ENCODE measurements at regions not wholly inside any gene's neighbourhood (a gene's known extent, or its start where the extent isn't known, plus 50 kb on each side); places are given as distances from the start of the nearest gene placed in this dataset.

DNA sequence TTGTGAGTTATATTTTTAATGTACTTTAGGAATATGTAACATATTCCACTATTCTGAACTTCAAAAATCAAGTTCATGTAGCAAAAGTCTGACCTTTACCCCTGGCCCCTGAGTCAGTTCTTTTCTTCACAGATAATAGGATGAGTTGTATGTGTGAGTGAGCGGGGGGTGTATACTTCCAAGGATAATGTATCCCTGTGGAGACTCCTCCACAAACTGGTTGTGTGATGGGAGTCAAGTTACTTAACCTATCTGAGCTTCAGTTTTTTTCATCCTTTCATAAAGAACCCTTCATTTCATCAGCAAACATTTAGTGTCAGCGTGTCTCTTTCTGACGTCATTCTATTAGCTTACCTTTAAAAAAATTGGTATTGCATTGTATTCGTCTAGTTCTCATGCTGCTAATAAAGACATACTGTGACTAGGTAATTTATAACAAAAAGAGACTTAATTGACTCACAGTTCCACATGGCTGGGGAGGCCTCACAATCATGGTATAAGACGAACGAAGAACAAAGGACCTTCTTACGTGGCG, 288.1 kb upstream of the GPC6 start:
- Histone ChIP-seq H3K4me3 (no peak overlapping the region), H3K27me3 (replicated peaks; ENCODE audit: insufficient read depth) (no peaks in the 10 kb centered on the region), H3K36me3 (no peaks in the 10 kb centered on the region), H3K27ac (no peak overlapping the region), H3K9me3 (no peaks in the 10 kb centered on the region), H3K4me1 (replicated peaks) (no peaks in the 10 kb centered on the region)
- no peak for DNase-seq (ENCODE audit: low spot score)
- intact Hi-C loops (cut with DNase I) = no loop called here
- WGBS = 83% methylated on average over 8 of the region's 8 CpGs
- no peak for TF ChIP-seq POLR2AphosphoS5 (IDR thresholded peaks at IDR 0.05)
- no peak for TF ChIP-seq POLR2A (IDR thresholded peaks at IDR 0.05)
- TF ChIP-seq CTCF (IDR thresholded peaks at IDR 0.05) = no peak

GRCh38 chr13:92941167-92941566, 285.4 kb upstream of the GPC6 start:
- TF ChIP-seq POLR2A (IDR thresholded peaks at IDR 0.05) = no peak
- TF ChIP-seq CTCF (IDR thresholded peaks at IDR 0.05) = no peak
- TF ChIP-seq POLR2AphosphoS5 (IDR thresholded peaks at IDR 0.05) = no peak
- Histone ChIP-seq H3K4me3 (no peak overlapping the region), H3K4me1 (replicated peaks) (no peaks in the 10 kb centered on the region), H3K36me3 (no peaks in the 10 kb centered on the region), H3K9me3 (no peaks in the 10 kb centered on the region), H3K27me3 (replicated peaks; ENCODE audit: insufficient read depth) (no peaks in the 10 kb centered on the region), H3K27ac (no peak overlapping the region)
- intact Hi-C loops (cut with DNase I) = no loop called here
- DNase-seq (ENCODE audit: low spot score) = no peak

DNA sequence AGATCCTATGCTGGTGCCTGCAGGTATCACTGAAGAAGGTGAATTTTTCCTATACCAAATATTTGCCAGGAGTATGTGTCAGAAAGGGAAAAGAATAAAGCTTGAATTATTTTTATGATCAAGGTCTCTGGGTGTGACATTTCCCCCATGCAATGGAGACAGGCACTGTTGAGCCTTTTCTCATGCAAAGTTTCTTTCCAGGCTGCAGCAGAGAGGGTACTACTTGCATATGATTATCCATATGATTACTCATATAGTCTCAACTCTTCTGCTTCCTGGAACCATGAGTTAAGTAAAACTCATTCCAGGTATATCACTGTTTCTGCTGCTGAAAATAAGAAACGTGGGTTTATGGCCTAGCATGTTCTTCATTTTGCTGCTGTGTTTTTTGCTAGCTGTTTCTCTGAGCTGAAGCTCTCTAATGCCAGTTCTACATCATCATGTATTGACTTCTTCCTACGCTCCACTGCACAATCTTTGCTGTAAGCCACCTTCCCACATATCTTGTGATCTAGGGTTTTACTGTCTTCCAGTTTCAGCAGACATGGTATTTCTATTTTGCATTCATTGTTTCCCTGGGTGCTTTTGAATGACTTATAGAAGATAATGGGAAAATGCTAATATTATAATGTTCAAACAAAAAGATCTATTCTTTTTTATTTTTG, 278.7 kb upstream of the GPC6 start:
- H3K9me3 ChIP-seq = no peaks in the 10 kb centered on the region
- no peak for DNase-seq (ENCODE audit: low spot score)
- WGBS = 83% methylated on average over 2 of the region's 2 CpGs
- no peaks in the 10 kb centered on the region for H3K27me3 ChIP-seq (replicated peaks; ENCODE audit: insufficient read depth)
- no peak overlapping the region for H3K27ac ChIP-seq
- TF ChIP-seq POLR2AphosphoS5 (IDR thresholded peaks at IDR 0.05) (no peak), POLR2A (IDR thresholded peaks at IDR 0.05) (no peak), CTCF (IDR thresholded peaks at IDR 0.05) (no peak)
- H3K4me1 ChIP-seq (replicated peaks) = no peaks in the 10 kb centered on the region
- intact Hi-C loops (cut with DNase I) = no loop called here
- no peak overlapping the region for H3K4me3 ChIP-seq
- no peaks in the 10 kb centered on the region for H3K36me3 ChIP-seq

- no peak for DNase-seq (ENCODE audit: low spot score)
- H3K36me3 ChIP-seq = no peaks in the 10 kb centered on the region
- intact Hi-C loops (cut with DNase I) = no loop called here
- no peaks in the 10 kb centered on the region for H3K27me3 ChIP-seq (replicated peaks; ENCODE audit: insufficient read depth)
- TF ChIP-seq POLR2AphosphoS5 (IDR thresholded peaks at IDR 0.05) (no peak), CTCF (IDR thresholded peaks at IDR 0.05) (no peak), POLR2A (IDR thresholded peaks at IDR 0.05) (no peak)
- no peaks in the 10 kb centered on the region for H3K4me1 ChIP-seq (replicated peaks)
- no peaks in the 10 kb centered on the region for H3K9me3 ChIP-seq
- no peak overlapping the region for H3K4me3 ChIP-seq
- no peak overlapping the region for H3K27ac ChIP-seq
- WGBS = 73% methylated on average over 2 of the region's 2 CpGs
These were observed 275.8 kb upstream of the GPC6 start for GRCh38 chr13:92950771-92951170.

DNA sequence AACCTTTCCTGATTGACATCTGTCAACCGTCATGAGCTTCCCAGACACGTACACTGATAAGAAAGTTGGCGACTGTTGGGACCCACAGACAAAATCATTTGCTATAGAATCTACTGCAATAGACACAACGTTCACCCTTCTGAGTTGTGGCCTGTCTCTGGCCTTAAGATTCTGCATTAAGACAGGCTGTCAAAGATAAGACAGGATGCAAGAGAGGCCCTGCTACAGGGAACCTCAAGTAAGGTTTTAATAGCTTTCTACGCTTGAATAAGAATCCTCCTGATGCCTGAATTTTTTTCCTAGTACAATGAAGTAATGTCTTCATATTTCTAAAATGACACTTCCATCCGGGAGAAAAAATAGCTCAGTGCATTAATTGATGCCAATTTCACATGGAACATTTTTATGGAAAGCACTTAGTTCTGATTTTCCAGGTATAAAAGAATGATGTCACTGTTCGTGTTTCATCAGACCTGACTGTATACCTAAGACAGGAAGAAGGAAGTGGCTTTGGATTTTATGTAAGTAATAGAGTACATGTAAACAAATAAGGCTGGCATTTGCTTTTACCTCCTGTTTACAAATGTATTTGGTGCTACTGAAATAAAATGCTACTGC, 275.2 kb upstream of the GPC6 start:
- no peak overlapping the region for H3K27ac ChIP-seq
- DNase-seq (ENCODE audit: low spot score) = no peak
- no peaks in the 10 kb centered on the region for H3K36me3 ChIP-seq
- intact Hi-C loops (cut with DNase I) = no loop called here
- TF ChIP-seq POLR2AphosphoS5 (IDR thresholded peaks at IDR 0.05) = no peak
- 35% methylated on average over 7 of the region's 7 CpGs for WGBS
- no peaks in the 10 kb centered on the region for H3K9me3 ChIP-seq
- H3K4me1 ChIP-seq (replicated peaks) = no peaks in the 10 kb centered on the region
- H3K4me3 ChIP-seq = no peak overlapping the region
- no peaks in the 10 kb centered on the region for H3K27me3 ChIP-seq (replicated peaks; ENCODE audit: insufficient read depth)
